Colonic mucosa (tissue), 4 donors: ENCODE measurements at regions not wholly inside any gene's neighbourhood (a gene's known extent, or its start where the extent isn't known, plus 50 kb on each side); places are given as distances from the start of the nearest gene placed in this dataset.

ENCODE experiments used
- DNase-seq: peaks from one replicate; pipeline ENCODE4 v3.0.0-alpha.2; 2020
- H3K27ac ChIP-seq: fragments of 200-600 bp; one replicate; pipeline ENCODE4 v1.8.0; 2021
- H3K27me3 ChIP-seq: fragments of 200-600 bp; one replicate; pipeline ENCODE4 v1.8.0; 2021
- H3K36me3 ChIP-seq: fragments of 200-600 bp; one replicate; pipeline ENCODE4 v1.8.0; 2021
- H3K4me1 ChIP-seq: fragments of 200-600 bp; one replicate; pipeline ENCODE4 v1.8.0; 2021; ENCODE audit warnings: mild to moderate bottlenecking
- H3K4me3 ChIP-seq: fragments of 200-600 bp; one replicate; pipeline ENCODE4 v1.8.0; 2021
- H3K9ac ChIP-seq, 2 donors: one replicate each; pipeline ENCODE4 v1.7.0; 2013; ENCODE audit warnings: control low read depth in 2 of 2, low read depth in 2 of 2, low read length in 2 of 2
- H3K9me3 ChIP-seq: fragments of 200-600 bp; one replicate; pipeline ENCODE4 v1.8.0; 2021
- intact Hi-C: fragments of 100-400 bp; cut with DNase I; formaldehyde crosslinking; loops from one replicate; pipeline ENCODE4 v1.14.1; 2022
- TF ChIP-seq, protein P1 (sequence below): fragments of 200-600 bp; IDR thresholded peaks from one replicate; pipeline ENCODE4 v1.8.0; 2022; ENCODE audit warnings: antibody characterized with exemption, mild to moderate bottlenecking
- donor health status: healthy.
- donor health status: DM: no; HTN: no; CAD: no.
- donor health status: DM: no; HTN: no; CAD: no.

DNA sequence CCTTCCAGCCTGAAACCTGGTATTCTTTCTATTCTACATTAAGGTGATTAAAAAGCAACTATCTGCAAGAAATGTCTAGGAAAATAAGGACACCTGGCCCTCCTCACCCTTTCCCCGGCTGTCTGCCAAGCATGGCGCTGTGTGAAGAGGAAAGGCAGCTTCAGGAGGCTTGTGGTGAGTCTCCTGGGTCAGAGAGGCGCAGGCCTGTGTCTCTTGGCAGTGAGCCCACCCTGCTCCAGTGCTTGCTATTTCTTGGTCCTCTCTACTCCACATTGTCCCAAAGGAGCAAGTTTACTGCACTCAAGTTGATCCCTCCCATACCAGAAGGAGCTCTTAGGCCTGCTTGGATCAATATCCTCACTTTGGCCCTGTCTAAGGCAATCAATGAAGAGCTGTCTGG lies 520.7 kb upstream of the B3GAT1 start:
- Histone ChIP-seq H3K9ac (no peak overlapping the region), H3K36me3 (no peaks in the 10 kb centered on the region), H3K4me3 (no peak overlapping the region), H3K4me1 (no peaks in the 10 kb centered on the region), H3K27ac (no peak overlapping the region), H3K27me3 (no peaks in the 10 kb centered on the region), H3K9me3 (no peaks in the 10 kb centered on the region)
- TF ChIP-seq, protein P1, sequence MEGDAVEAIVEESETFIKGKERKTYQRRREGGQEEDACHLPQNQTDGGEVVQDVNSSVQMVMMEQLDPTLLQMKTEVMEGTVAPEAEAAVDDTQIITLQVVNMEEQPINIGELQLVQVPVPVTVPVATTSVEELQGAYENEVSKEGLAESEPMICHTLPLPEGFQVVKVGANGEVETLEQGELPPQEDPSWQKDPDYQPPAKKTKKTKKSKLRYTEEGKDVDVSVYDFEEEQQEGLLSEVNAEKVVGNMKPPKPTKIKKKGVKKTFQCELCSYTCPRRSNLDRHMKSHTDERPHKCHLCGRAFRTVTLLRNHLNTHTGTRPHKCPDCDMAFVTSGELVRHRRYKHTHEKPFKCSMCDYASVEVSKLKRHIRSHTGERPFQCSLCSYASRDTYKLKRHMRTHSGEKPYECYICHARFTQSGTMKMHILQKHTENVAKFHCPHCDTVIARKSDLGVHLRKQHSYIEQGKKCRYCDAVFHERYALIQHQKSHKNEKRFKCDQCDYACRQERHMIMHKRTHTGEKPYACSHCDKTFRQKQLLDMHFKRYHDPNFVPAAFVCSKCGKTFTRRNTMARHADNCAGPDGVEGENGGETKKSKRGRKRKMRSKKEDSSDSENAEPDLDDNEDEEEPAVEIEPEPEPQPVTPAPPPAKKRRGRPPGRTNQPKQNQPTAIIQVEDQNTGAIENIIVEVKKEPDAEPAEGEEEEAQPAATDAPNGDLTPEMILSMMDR: no peak
- DNase-seq: no peak
- intact Hi-C loops: no loop called here

DNA sequence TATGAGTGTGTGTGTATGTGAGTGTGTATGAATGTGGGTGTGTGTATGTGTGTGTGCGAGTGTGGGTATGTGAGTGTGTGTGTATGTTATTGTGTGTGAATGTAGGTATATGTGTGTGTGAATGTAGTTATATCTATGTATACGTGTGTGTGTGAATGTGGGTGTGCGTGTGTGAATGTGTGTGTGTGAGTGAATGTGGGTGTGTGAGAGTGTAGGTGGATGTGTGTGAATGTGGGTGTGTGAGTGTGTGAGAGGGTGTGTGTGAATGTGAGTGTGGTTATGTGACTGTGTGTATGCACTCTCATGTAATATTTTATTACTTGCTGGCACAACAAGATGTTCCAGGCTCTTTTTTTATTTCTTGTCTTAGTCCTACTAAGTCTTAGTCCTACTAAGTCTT lies 513.4 kb upstream of the B3GAT1 start:
- no peak overlapping the region for H3K9ac ChIP-seq
- no peak overlapping the region for H3K4me3 ChIP-seq
- no peak overlapping the region for H3K27ac ChIP-seq
- intact Hi-C loops: no loop called here
- no peaks in the 10 kb centered on the region for H3K4me1 ChIP-seq
- H3K9me3 ChIP-seq: no peaks in the 10 kb centered on the region
- TF ChIP-seq, protein P1: no peak
- no peak for DNase-seq
- no peaks in the 10 kb centered on the region for H3K36me3 ChIP-seq
- H3K27me3 ChIP-seq: no peaks in the 10 kb centered on the region

GRCh38 chr11:134923441-134923840 lies 511.4 kb upstream of the B3GAT1 start:
- no peak for DNase-seq
- H3K9me3 ChIP-seq: no peaks in the 10 kb centered on the region
- H3K9ac ChIP-seq: no peak overlapping the region
- TF ChIP-seq, protein P1: no peak
- no peak overlapping the region for H3K27ac ChIP-seq
- H3K4me1 ChIP-seq: no peaks in the 10 kb centered on the region
- no peaks in the 10 kb centered on the region for H3K36me3 ChIP-seq
- H3K4me3 ChIP-seq: no peak overlapping the region
- intact Hi-C loops: no loop called here
- H3K27me3 ChIP-seq: no peaks in the 10 kb centered on the region

- Histone ChIP-seq H3K4me3 (no peak overlapping the region), H3K27me3 (no peaks in the 10 kb centered on the region), H3K27ac (no peak overlapping the region), H3K4me1 (no peaks in the 10 kb centered on the region), H3K9me3 (no peaks in the 10 kb centered on the region), H3K36me3 (no peaks in the 10 kb centered on the region), H3K9ac (no peak overlapping the region)
- intact Hi-C loops: no loop called here
- TF ChIP-seq, protein P1: no peak
- DNase-seq: no peak
Measured at GRCh38 chr11:134921938-134922337, 509.9 kb upstream of the B3GAT1 start.

GRCh38 chr11:134920851-134921608 lies 509.0 kb upstream of the B3GAT1 start:
- no peaks in the 10 kb centered on the region for H3K27me3 ChIP-seq
- H3K36me3 ChIP-seq: no peaks in the 10 kb centered on the region
- no peak overlapping the region for H3K27ac ChIP-seq
- TF ChIP-seq, protein P1: no peak
- H3K9me3 ChIP-seq: no peaks in the 10 kb centered on the region
- intact Hi-C loops: no loop called here
- no peak overlapping the region for H3K9ac ChIP-seq
- H3K4me3 ChIP-seq: no peak overlapping the region
- H3K4me1 ChIP-seq: no peaks in the 10 kb centered on the region
- no peak for DNase-seq
